Activated T-cell treated with anti-CD3 and anti-CD28 coated beads for 24 hours (primary cell): ENCODE measurements at regions not wholly inside any gene's neighbourhood (a gene's known extent, or its start where the extent isn't known, plus 50 kb on each side); places are given as distances from the start of the nearest gene placed in this dataset.
"Not testable (repeated sequence)": the region's sequence is repeated elsewhere in the genome, so short reads cannot be mapped to it uniquely, and the experiment has no call there.

Source experiments
- DNase-seq: peaks from one replicate; pipeline ENCODE4 v3.0.0-alpha.2; 2020; ENCODE audit warnings: low read depth

DNA sequence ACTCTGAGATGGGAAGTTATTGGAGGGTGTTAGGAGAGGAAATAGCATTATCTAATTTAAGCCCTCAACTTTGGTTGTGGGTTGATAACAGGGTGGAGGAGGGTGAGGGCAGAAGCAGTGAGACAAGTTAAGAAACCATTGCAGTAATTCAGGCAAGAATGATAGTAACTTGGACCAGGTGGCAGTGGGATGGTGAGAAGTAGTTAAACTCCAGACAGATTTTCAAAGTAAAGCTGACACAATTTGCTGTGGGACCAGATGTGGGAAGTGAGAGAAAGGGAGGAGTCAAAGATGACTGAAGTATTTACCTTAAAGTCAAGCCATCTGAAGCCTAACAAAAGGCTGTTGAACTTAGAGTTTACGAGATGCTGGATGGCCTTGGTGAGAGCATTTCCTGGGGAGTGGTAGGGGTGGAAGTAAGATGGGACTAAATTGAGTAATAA is 163.2 kb upstream of the KLF7 start:
- DNase-seq: no peak

DNA sequence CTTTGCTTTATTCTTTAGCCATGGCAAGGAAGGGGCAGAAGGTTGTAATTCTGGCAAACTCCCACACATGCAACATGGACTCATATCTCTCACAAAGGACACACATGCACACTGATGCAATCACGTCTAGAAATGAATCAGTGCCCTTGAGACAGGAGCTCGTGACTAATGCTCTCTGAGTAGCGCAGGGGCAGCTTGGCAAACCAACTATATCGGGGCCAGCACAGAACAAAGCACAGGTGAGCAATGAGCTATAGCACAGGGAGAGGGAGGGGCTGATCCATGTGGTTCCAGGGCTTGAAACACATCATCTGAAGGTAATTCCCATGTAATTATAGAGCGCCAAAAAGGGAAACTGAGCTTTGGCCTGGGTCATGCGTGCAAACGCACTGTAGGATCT is 165.2 kb upstream of the KLF7 start:
- DNase-seq: peak; percentile 52

DNA sequence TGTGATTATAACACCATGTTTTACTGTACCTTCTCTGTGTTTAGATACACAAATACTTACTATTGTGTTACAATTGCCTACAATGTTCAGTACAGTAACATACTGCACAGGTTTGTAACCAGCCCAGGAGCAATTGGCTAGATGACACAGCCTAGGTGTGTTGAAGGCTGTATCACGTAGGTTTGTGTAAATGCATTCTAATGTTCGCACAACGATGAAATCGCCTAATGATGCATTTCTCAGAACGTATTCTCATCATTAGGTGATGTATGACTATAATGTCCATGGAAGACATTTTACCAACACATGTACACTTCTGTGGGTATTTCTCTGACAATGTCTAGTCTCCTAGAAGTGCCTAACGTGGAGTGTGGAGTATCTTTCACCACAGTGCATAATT is 165.9 kb upstream of the KLF7 start:
- no peak for DNase-seq

DNA sequence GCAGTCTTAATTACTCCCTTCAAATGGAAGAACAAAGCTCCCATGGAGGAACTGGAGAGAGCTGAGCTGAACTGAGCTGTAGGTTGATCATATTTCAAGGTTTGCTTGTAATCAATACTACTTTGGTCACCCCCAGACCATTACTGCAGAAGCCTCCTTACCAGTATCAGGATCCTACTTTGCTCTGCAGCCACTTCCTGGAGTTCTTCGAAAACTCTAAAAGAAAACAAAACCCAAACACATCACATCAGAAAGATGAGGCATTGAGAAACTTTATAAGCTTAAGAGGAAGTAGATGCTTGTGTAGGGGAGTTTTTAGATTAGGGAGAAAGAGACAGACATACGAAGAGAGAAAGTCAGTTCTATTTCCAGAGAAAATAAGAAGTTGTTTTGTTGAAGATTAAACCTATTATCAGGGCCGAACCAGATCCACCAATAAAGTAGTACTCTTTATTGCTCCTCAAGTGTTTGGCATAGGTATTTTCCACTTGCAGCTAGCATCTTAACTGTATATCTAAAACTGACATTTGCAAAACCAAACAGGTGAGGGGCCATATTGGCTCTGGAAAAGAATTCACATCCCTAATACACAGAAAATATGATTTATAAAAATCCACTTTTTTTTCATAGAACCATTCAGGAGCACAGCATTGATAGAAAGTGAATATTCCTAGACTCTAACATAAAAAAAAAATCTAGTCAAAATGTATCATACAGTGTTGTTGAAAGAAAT is 166.9 kb upstream of the KLF7 start:
- no peak for DNase-seq

DNA sequence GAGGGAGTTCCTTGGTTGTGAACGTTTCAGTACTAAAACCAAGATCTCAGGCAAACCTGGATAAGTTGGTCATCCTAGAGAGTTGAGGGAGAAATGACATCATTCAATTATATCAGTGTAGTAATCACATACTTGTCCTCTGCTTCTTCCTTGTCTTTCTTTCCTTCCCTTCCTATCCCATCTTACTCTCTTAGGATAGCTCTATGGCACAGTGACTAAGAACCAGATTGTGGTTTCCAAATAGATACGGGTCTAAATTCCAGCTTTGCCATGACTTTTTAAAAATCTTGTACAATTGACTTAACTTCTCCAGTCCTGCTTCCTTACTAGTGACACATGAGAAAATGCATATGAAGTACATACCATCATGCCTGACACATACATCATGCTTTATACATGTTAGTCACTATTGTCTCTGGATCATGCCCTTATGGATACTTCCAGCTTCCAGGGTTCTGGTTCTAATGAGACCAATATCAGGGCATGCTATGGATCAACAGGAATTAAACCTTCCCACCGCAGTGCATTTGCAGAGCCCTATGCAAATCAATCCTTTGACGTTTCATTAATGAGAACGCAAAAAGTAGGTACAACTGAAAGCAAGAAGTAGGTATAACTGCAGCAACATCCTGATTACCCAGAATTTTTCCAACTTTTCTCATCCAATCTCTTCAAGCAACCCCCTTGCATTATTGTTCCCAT is 168.0 kb upstream of the KLF7 start:
- no peak for DNase-seq

DNA sequence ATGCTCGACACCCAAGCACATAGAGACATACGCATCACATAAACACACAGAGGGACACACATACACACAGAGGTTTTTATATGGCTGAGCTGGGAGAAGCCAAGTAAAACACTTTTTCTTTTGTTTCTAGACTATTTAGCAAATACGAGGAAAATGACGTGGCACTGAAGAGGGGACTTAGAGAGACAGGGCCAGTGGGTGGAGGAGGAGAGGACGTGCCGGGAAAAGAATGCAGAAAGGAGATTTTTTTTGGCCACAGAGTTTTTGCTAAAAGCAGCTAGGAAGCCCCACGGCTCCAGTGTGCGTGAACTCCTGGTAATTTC is 168.5 kb upstream of the KLF7 start:
- no peak for DNase-seq

DNA sequence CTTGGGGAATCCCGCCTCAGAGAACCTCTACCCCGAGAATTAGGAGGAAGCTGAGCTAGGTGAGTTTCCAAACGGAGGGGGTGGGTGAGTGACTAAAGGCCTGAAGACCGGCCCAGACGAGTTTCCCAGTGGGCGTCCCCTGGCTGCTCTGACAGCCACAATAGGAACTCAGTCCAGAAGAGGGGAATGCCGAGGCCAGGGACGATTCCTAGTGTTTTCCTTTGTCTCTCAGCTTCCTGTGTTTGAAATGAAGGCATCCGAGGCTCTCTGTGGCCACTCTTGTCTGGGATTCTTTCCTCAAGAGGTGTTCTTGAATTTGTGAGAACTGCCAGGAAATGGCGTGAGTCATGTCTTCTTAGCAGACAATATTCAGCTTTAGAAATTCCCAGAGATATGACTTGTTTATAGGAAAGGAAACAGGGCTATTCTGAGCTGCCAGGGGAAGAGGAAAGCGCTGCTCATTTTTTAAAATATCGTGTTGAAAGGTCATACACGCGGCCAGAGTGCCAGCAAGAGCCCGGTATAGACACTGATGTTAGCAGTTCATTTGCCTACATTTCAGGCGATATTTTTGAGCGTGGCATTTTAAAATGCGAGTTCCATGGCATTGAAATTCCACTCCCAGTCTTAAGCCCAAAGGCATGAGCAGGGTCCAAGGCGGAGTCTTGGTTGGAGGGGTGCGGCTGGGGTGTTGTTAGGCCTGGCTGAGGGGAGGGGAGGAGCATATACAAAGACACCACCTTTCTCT is 169.1 kb upstream of the KLF7 start:
- DNase-seq: peak; percentile 24

DNA sequence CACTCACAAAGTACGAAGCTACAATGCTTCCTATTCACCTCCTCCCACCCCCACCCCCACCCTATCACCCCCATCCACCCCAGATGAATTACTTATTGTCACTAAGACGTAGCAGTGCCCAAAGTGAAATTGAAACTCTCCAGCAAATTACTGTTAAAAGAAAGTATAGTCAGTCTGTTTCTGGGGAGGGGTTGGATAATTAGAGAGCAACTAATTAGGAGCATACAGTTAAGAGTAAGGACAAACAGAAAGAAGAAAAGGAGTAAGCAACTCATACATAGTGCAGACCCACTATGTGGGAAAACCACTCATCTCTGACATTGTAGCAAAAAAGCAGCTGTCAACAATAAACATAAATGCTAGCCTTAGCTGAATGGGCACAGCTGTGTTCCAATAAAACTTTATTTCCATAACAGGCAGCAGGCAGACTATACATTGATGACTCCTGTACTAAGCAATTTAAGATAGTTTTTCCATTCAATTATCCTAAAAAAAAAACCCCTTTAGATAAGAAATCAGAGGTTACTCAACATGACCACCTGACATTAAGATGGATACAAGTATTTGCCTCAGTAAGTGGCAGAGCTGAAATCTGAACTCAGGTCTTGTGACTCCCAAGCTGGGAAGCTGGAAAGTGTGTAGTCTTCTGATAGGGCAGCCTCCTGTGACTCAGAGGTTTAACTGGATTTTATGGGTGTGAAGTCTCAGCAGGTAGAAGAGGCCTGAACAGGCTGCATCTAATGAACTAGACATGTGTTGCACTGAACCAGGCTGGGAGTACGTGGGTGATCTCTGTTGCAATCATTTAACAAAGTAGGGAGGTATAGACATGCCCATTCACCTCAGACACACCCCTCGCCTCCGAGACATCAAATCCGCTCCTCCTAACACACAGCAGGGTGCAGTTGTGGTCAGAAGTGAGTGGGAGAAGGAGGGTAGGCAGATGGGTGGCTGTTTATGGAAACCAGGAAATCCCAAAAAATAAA is 171.8 kb upstream of the KLF7 start:
- DNase-seq: no peak

DNA sequence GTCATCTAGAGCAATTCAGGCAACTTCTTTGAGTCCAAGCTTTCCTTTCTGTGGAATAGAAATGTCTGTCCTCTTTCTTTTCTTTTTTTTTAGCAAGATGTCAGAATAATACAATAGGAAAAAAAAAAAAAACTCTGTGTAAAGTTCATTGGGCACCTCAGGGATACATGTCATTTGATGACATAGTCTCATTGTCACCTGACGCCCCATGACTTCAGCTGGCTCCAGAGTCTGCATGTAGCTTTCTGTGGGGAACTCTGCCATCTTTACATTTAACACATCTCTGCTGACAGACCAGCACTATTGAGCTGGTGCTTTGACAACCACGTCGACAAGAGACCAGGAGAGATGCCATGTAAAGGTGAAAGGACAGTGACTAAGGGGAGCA is 172.5 kb upstream of the KLF7 start:
- DNase-seq: no peak

DNA sequence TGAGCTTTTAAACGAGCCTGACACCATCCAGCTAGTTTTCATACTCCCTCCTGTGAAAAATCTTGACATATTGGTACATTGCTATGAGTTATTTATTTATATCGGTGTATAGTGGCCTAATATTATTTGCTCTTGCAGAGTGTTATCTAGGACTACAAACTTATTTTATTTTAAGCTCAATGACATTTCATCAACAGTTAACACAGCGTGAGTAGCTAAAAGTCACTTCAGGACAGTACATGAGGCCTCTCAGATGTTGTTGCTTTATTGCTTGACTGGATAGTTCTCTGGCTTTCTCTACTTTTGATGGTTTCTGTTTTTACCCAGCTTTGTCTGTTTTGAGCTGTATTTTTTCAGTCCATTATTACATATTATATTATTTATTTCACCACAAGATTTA is 172.9 kb upstream of the KLF7 start:
- DNase-seq: no peak

DNA sequence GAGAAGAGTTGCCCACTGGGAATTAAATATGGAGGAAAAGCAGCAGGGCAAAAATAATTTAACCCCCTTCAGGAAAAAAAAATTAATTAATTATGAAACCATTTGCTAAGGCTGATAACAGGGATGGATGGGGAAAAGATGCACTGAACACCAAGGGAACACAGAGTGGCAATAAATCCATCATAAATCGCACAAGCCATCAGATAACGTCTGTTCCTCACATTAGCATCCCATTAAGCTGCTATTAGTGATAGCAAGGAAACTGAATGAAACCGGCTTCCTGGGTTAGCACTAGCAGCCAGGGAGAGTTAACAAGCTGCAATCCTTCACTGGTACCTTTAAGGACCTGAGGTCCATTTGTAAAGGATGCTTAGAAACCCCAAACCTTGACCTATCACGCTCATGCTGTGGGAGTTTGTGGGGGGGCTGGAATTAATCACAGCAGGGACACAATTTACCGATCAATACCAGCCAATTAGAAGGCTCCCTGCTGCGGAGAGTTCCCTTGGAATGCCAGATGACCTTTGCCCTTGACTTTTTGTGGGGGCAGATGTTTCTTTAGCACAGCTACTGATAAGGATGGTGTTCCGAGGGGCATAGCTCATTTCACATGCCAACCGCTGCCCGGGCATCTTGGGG is 175.5 kb upstream of the KLF7 start:
- DNase-seq: no peak

DNA sequence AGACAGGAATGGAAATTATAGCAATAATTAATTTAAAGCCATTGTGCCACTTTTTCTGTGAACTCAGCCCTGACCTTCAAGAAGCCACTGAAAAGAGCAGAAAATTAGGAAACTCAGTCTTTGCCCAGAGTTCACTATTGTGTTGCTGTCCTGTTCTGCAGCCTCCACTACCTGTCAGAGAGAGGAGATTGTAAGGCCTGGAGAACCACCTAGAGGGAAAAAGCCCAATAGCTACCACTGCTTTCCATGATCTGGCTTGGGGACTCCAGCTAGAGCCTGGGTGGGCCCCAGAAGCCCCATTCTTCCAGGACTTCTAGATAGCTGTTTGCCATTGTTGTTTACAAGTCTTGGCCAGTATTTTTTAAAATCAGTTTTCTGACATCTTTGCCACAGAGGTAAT is 176.1 kb upstream of the KLF7 start:
- DNase-seq: no peak

DNA sequence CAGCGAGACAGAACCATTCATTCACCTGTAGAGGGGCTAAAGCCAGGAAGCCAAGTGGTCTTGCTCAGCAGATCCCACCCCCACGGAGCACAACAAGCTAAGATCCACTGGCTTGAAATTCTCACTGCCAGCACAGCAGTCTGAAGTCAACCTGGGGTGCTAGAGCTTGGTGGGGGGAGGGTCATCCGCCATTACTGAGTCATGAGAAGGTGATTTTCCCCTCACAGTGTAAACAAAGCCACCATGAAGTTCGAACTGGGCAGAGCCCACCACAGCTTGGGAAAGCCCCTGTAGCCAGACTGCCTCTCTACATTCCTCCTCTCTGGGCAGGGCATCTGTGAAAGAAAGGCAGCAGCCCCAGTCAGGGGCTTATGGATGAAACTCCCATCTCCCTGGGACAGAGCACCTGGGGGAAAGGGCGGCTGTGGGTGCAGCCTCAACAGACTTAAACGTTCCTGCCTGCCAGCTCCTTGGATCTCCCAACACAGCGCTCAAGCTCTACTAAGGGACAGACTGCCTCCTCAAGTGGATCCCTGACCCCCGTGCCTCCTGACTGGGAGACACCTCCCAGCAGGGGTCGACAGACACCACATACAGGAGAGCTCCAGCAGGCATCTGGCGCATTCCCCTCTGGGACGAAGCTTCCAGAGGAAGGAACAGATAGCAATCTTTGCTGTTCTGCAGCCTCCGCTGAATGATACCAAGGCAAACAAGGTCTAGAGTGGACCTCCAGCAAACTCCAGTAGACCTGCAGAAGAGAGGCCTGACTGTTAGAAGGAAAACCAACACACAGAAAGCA is 179.0 kb upstream of the KLF7 start:
- DNase-seq: not testable (repeated sequence)

DNA sequence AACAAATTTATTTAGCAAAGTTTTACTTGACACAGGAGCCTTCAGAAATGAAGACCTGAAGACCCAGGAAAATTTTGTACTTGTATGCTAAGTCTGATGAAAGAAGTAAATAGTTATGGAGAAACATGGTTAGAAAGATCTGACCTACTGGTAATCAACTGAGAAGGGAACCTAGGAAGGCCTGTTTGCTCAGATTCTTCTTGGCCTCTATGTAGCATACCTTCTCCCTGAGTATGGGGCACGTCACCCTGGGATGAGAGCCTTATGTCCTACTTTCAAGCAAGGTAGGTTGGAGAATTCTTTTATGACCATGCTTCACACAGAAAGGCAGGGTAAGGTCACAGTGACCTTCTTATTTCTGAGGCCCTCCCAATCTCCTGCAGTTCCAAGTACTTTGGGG is 178.6 kb upstream of the CREB1 start:
- no peak for DNase-seq

DNA sequence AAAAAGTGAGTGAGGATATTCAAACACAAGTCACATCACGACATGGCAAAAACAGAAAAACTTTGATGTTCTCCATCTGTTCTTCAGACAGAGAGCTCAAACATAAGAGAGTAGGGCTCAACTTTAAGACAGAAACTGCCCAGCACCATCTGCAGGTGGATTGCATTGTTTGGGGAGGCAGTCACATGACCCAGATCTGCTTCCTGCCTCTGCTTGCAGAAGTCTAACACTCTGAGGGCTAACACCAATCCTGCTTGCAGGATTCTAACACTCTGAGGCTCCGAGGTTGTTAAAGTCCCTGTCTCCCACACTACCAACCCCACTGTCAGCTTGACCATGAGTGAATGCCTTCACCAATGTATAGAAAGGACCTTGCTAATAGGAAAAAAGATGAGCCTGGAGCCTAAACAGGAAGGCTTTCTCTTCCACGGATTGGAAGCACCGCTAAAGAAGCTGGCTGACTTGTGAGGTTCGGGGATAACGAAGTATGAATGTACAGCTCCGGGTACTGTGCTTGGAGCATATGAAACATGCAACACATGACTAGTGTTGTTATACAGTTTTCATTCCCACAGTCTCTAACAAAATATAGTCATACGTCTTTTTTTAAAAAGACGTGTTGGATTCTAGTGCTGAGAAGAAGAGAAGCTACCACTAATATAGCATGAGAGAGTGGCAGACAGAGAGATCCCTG is 176.6 kb upstream of the CREB1 start:
- DNase-seq: no peak

DNA sequence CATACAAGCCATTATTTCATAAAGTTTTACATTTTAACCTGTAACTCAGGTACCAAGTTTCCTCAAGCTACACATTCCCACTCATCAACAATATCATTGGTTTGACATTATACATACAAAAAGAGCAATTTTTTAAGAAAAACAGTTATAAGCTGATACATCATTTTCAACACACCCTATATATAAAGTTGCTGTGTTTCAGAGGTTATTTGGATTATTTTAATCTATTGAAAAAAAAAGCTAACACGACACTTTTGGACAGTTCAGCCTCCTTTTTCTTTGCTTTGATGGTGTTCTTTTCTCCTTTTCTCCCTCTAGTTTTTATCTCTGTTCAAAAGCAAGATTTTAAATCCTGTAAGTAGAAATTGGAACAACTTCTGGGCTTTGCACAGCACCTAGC is 175.9 kb upstream of the CREB1 start:
- DNase-seq: no peak

DNA sequence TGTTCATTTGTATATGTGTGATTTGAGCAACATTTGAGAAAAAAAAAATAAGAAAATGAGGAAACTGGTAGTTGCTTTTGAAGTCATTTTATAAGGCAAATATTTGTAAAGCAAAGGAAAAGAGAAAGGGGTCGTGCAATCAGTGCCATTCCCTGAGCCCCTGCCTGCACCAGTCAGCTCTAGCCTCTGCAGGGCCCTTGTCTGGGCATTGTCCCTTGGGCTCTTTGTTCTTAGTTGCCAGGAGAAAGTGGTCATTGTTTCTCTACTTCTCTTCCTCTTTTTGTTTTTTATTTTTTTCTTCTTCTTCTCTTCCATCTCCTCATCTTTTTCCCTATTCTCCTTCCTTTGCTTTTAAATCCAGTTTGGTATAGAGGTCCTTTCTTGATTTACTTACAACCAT is 175.3 kb upstream of the CREB1 start:
- no peak for DNase-seq

DNA sequence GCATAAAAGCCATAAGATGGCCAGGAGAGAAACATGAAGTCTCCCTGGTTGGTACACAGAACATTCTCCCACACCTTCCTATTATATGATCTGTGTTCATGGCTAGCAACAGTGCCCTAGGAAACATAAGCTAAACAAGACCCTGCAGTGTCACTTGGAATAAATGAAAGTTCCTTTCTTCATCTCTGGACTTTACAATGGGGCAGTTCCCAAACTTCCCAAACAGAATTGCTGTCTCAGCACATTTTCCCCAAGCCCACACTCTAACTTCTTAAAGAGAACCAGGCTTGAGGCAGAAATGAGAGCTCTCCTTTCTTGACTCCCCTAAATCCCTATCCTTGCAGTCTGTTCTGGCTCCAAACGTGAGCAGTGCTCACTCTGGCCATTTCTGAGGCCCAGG is 173.2 kb upstream of the CREB1 start:
- DNase-seq: no peak

DNA sequence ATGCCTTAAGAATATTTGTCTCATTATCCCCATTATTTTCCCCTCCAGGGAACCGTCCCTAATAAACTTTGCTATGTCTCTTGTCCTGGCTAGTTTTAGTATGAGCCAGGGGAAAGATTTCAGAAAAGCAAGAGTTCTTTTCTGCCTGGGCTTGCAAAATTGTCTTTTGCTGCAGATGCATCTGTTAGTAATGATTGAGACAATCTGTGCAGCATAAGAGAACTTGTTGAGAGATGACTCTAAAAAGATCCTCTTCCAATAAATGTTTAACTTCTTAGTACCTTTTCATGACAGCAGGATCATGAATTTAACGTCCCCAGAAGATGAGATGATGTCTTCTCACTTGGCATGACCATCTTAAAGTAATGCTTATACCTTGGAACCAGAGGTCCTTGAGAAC is 172.5 kb upstream of the CREB1 start:
- no peak for DNase-seq

DNA sequence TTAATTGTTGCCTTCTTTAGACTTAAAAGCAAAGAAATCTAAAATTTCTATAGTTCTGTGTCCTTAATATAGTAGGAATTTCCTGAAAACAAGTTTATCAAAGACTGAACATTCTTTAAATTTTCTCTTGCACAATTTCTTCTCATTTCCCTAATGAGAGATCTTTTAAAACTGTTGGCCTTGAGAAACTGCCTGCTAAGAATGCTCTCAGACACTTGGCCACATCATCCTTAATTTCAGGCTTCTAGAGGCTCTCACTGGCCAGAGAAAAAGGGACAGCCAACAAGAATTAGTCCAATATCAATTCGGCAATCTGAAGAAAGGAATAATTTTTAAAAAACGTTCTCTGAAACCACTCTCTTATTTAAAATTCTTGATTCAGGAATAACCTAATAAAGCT is 167.0 kb upstream of the CREB1 start:
- DNase-seq: no peak
